Stimulated activated CD8-positive, alpha-beta memory T cell treated with anti-CD3 and anti-CD28 coated beads, Interleukin-12 subunit alpha, Interleukin-12 subunit beta, amount 100 ng/mL, for 4 hours (primary cell): ENCODE measurements at regions not wholly inside any gene's neighbourhood (a gene's known extent, or its start where the extent isn't known, plus 50 kb on each side); places are given as distances from the start of the nearest gene placed in this dataset.

Source experiments
- DNase-seq: peaks from one replicate; pipeline ENCODE4 v3.0.0-alpha.2; 2020; ENCODE audit warnings: low read depth

DNA sequence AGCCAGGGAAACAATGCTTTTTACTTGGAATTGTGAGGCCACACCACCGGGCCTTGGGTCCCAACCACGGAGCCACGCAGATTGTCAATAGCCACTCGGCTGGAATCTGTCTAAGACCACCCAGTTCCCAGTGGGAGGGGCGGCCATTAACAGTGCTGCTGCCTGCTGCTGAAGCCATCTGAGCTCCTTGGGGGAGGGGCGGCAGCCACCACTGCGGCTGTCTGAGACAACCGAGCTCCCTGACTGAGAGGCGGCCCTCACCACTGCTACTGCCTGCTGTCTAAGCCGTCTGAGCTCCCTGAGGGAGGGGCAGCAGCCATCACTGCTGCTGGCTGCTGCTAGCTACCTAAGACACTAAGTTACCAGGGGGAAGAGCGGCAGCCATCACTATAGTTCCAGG lies 64.3 kb downstream of the DMRTA2 start:
- no peak for DNase-seq

DNA sequence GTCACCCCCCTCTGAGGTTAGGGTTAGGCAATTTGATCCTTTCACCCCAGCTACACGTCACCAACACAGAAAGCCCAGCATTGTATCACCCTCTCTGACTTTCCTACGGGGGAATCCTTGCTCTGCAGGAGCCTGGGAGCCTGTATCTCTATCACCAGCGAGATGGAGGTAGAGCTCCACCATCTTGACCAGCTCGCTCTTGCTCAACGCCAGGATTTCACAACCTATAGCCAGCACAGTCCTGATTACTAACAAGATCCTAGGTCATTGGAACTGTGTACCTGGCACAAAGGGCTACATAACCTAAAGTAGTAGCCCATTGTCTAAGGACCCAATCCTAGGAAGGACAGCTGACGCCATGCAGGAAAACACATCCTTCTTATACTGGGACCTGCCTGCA lies 66.1 kb downstream of the DMRTA2 start:
- no peak for DNase-seq

DNA sequence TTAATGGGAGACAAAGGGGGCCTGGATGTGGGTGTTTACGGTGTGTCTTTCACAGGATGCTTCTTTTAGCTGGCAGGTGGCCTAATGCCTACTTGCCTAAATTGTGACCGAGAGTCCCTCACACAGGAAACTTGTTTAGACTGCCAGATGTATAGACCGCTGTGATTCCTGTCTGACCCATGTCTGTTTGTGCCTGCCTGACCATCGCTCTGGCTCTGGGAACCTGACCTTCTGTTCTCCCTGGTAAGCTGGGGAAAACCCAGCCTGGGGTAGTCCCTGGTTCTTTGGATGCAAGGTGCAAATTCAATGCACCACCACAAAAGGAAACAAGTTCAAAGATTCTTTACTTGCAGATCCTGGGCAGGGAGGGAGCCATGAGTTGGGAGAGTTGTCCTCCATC lies 68.4 kb downstream of the DMRTA2 start:
- no peak for DNase-seq

DNA sequence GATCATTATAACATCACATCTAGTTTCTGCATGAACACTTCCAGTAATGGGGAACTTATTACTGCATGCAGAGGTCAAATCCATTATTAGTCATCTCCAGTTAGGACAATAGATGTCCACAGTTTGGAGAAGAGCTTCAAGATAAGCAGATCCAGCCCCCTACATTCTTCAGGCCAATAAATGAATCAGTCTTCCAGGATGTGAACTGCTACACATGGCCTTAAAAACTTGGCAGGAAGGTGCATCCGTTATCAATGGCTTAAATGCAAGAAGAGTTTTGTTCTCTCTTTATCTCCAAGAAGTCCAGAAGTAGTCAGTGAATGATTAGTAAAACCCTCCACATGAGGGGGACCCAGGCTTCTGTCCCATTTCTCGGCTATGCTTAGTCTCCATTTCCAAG lies 70.8 kb downstream of the DMRTA2 start:
- no peak for DNase-seq

DNA sequence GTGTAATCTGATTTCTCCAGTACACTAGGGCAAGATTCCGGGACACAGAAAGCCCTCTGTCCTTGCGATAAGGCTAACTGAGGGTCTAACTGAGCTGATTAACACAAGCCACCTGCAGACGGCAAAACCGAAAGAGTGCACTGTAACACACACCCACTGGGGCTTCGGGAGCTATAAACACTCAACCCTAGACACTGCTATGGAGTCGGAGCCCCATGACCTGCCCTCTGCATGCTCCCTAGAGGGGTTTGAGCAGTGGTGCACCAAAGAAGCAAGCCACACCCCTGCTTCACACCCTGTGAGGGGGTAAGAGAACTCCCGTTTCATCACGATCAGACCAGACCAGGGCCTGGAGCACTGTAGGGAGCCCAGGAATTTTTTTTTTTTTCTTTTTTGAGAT lies 72.4 kb downstream of the DMRTA2 start:
- no peak for DNase-seq

DNA sequence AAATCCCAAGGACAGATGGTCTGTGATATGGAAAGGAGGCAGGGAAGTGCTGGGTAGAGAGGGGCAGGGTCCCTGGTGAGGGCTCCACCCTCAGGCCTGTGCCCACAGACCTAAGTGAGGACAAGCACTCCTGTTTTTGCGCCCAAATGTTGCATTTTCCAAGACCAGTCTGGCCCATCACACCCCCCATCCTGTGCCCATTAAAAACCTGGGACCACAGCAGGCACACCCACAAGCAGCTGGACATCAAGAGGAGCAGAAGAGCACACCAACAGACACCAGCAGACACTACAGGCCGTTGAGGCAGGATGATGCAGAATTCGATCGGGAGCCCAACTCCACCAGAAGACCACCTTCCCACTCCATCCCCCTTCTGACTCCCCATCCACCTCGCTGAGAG lies 72.8 kb downstream of the DMRTA2 start:
- no peak for DNase-seq

DNA sequence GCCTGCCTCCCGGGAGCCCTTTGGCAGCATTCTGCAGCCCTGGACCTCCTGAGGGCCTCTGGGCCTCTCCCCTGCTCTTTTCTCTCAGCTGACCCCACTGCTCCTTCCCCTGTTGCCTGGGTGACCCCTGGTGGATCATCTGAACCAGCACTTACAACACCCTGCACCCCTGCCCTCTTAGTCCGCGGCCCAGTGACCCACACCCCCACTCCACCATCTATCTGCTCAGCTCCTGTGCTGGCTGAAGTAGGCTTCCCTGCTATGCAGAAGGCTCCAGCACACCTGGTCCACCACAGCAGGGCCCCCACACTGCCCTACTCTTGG lies 74.0 kb downstream of the DMRTA2 start:
- no peak for DNase-seq

DNA sequence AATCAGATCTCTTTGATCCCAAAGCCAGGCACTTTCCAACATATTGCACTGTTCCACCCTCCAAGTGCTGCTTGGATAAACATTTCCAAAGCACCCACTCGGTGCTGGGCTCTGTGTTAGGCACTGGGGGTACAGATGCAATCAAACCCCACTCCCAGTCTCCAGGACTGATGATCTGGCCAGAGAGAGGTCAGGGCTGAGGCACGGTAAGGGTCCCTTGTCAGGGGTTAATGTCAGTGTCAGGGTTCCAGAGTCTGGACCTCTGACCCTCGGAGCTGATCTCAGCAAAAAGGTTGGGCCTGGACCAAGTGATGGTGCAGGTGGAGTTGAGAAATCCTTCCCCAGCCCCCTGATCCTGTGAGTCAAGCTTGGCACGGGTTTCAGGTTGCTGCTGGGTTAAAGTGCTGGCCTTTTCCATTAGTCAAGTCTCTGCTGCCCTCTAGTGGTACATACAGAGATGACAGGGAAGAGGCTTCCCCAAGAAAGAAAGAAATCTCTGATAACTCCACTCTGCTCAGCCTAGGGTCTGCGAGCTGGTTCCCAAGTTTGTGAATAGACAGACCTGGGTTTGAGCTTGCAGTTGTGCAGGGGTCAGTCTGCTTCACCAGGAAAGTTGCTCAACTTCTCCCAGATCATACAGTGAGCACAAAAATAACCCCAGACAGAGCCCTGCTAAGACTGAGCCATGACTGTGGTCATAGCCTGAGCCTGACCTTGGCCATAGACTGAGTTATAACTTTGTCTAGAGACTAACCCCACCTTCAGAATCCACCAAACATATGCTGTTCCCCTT lies 74.6 kb downstream of the DMRTA2 start:
- DNase-seq: no peak

DNA sequence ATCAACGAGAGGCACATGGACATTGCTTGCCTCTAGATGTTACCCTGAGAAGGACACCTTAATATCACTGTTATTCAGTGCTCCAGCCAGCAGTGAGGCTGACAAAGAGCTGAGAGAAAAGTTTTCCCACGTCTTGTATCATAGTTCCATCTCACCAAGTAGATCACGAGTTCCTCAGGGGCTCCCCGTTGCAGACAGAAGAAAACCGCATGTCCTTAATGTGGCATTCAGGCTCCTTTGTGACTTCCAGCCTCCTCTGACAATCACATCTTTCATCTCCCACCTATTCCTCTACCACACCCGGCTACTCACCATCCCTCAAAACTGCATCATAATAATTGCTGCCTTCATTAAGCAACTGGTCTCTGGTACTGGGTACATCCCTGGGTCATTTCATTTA lies 75.3 kb downstream of the DMRTA2 start:
- no peak for DNase-seq

DNA sequence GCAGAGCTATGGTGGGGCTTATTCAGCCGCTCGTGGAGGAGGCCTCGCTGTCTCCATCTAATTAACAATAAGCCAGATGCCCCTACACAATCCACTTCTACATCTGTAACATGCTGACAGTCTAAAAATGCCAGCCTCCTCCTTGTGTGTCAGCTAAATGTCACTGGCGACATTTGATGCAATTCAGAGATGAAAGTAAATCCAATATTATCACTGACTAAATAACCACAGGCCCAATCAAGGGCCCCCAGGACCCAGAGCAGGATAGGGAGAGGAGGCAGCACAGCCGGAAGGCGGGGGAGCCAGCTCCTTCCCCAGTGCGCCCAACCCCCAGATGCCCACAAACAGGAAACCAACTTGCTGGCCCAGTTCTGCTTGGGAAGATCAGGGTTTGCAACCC lies 76.6 kb downstream of the DMRTA2 start:
- no peak for DNase-seq

DNA sequence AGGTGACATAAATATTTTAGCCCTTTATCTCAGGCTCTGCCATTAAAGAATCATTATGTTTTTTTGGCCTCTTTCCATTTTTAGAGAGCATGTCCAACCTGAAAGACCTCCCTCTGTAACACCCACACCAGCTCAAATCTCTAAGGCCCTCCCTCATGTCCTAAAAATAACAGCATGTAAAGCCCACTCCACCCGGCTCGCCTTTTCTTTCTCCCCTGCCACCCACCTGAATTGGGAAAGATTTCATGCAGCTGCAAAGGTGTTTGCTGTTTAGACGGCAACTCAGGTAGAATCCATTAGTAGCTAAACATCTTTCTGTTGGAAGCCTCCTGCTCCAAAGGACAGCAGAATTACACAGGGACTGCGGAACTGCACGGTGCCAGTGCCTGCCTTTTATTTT lies 79.9 kb downstream of the DMRTA2 start:
- no peak for DNase-seq

DNA sequence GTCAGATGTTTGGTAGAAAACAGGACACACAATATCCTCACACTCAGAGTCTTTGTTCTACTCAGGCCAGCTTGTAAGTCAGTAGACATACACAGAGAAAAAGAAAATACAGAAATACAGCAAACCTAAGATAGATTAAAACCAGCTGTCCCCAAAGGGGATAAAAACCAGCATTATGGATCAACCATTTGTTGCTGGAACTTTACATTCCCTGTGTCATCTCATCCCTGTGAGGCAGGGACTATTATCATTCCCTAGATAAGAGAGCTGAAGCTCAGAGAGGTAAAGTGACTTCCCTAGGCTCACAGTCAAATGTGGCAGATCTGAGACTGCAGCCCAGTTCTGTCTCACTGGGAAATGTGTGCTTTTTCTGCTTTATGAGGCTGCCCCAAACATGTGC lies 80.7 kb downstream of the DMRTA2 start:
- DNase-seq: no peak

DNA sequence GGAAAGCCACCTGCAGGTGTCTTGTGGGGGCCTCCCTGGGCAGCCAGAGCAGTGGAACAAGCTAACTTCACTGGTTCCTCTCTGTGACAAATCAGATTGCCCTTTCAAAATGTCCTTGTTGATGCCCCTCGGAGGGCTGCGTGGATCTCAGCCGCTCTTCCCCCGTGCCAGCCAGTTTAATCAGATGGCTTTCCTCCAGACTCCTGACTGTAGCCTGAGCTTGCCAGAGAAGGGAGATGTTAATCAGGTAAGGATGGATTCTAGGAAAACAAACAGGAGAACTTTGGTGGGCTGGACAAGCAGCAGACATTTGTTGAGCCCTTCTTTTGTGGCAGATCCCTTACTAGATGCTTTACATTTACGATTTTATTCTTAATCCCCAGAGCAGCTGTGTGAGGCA lies 88.2 kb downstream of the DMRTA2 start:
- DNase-seq: no peak

DNA sequence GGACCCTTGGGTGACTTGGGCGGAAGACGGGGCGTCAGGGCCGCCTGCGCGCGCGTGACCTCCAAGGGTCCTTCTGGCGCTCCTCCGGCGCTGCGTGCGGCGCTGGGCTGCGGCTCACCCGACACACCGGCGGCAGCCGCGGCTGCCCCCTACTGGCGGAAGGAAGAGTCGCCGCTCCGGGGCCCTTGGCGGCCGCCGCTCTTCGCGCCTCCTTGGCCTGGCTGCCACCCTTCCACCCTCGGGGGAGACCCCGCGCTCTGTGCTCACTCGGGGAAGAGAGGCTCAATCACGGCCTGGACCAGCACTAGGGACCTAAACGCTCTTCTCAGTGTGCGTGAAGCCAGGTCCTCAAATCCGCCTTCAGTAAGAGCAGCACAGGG lies 89.7 kb downstream of the DMRTA2 start:
- peak; percentile 8 for DNase-seq

DNA sequence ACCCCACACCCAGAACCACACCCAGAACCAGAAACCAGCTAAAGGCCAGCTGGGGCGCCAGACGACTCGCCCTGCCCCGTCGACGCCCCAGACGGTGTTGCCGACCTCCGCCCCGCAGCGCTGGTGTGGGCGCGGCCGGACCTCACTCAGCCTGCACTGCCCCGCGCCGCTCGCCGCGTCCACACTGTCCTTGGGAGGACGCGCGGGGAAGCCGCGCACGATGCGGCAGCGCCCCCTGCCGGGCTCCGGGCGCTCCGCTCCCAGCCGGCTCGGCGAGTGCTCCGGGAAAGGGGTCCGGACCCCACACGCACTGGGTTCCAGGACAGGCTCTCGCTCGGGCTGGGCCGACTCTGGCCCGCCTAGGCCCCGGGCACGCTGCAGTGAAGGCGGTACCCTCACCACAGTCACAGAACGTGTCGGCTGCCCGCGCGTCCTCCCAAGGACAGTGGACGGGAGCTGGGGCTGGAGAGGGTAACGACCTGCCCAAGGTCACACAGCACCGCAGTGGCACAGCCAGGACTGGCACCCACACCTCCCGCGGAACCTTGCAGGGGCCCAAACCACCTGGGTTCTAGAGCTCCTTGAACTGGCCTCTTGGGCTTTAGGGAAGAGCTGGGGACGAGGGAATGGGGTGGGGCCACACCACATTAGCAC lies 90.2 kb downstream of the DMRTA2 start:
- no peak for DNase-seq

DNA sequence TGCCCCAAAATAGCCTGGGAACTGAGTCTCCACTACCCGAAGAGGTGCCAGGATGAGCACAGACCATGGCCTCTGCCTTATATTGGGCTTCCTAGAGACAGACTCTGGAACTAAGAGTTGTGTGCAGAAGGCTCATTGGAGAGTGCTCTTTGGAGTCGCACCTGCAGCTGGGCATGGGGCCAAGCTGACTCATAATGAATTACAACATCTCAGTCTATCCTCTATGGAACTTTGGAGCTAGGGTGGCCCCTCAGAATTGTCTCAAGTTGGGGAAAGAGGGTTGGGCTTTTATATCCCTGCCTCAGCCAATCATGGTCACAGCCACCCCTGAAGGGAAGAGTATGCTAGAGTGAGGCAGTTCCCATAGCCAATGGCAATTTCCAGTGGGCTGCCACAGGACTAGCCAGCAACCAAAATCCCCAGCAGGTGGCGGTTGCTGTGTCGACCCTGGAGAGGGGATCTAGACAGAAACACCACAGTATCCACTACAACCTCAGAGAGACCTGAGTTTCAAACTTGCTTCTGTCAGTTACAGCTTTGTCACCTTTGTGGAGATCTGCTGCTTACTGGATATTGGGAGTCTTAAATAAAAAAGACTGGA lies 93.8 kb downstream of the DMRTA2 start:
- no peak for DNase-seq

DNA sequence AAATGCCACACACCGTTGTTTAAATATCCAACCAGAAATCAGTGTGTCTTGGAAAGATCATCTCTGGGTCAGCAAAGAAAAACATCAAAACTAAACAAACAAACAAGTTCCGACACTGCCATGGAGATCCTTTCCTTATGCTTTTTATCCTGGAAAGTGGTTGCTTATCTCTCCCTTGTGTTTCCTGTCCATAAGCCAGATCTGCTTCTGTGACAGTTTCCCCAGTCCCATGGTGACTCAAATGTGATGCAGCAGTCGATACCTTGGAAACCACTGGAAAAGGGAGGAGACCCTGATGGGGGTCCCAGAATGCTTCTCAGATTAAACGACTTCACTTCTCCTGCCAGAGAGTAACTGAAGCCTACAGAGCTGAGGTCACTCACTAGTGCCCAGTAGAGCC lies 94.7 kb downstream of the DMRTA2 start:
- no peak for DNase-seq

DNA sequence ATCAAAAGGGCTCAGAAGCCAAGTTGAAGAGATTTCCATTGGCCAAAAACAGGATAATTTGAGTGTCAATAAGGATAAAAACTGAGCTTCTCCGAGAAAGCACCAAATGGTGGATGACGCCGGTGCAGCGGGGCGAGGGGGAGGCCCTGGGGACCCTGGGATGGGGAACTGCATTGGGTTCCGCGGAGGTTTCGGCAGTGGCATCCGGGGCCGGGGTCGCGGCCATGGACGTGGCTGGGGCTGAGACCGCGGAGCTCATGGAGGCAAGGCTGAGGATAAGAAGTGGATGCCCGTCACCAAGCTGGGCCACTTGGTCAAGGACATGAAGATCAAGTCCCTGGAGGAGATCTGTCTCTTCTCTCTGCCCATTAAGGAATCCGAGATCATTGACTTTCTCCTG lies 97.2 kb downstream of the DMRTA2 start:
- DNase-seq: no peak

DNA sequence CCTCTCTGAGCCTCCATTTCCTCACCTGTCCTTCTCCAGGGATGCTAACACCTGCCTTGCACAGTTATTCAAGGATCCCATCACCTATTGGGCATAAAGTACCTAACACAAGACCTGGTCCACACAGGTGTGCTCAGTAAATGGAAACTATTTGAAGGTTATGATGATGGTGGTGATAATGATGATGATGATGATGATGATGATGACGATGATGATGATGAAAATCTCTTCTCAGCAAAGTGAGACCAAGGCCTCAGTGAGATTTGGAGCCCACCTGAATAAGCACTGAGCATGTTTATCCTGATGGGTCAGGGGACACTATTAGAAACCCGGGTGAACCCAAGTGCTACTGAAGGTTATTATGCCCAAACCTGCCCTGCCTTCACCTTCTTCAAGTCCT lies 100.7 kb downstream of the DMRTA2 start:
- no peak for DNase-seq

DNA sequence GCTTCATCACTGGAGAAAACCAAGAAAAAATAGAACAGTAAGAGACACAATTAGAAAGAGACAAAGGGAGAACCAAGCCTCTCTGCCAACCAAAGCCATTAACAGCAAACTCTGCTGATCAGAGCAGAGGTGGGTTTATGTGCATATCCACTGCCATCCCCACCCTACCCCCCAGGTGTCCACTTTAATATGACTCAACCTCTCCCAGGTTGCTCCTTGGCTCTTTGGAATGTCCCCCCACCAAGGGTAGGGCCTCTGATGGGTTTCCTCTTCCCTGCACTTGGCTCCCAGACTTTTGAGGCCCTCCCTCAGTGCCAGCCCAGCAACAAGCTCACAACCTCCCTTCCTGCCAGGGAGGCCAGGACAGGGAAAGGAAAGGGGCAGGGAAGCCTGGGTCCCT lies 104.8 kb downstream of the DMRTA2 start:
- no peak for DNase-seq

DNA sequence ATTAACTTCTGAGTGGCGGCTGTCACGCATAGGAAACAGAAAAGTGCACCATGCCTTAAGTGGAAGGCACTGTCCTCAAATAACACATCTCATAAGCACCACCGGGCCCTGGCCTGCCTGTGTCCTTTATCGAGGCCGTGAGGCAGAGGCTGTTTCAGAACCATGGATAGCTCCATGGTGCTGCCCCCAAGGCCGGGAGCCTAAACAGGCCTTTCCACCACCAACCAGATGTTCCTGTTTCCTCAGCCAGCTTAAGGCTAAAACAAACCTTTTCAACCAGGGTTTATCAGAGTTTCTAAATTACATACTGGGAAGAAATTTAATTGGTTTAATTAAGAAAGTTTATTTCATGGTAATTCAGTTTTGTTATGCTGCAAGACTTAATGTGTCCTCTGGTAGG lies 114.4 kb downstream of the DMRTA2 start:
- no peak for DNase-seq

DNA sequence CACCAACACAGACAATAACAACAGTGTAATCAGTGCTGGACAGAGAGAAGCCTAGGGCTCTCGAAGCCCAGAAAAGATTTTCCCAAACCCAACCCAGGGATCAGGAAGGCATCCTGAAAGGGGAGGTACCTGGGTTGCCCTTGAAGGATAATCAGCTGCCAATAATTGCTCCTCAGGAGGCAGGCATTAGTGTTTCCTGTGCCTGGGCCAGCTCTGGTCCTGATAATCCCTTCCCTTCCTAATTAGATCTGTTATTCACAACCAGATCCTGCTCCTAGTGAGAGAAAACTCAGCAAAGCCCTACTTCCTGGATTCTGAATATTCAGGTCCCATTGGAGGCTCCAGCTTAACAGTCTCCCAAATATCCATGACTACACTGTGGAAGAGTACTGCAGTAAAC lies 117.4 kb downstream of the DMRTA2 start:
- no peak for DNase-seq

DNA sequence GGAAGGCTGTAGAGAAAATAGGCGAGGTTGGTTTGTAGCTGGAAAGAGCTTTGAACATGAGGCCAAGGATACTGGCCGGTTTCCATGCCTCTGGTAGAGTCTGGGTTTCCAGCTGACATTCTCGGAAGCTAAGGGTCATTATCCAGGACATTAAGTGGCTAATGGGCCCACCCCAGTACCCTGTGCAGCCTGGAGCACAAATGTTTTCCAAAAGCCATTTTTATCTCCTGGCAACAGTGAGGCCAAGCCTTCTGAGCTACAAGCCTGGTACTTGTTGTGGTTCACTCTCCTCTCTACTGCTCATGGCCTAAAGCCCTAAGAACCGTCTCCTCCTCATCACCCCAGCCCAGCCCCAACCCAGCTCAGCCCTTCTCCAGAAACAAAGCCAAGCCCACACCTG lies 122.9 kb downstream of the DMRTA2 start:
- no peak for DNase-seq

DNA sequence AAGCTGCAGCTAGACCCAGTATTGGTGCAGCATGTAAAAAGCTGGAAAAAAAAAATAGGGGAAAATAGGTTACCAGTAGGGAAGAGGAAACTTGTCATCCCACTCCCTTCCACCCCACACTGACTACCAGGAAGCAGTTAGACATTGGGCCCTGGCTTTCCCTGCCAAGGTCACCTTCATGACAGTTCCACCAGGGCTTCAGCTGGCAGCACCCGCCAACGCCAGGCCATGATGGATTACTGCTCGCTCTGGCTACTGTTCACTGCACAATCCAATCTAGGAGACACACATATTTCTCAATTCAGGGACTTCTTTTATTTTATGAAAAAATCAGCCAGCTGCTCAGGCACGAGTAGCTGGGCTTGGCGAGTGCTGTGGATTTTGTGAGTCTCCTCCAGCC lies 127.7 kb downstream of the DMRTA2 start:
- no peak for DNase-seq
